Nephron progenitor cell (in vitro differentiated cells): ENCODE measurements at regions not wholly inside any gene's neighbourhood (a gene's known extent, or its start where the extent isn't known, plus 50 kb on each side); places are given as distances from the start of the nearest gene placed in this dataset.

Source experiments
- DNase-seq: peaks from one replicate; pipeline ENCODE4 v3.0.0; 2021
- H3K27ac Mint-ChIP-seq: 2 replicates; pipeline ENCODE4 v1.8.0; 2021; ENCODE audit warnings: mild to moderate bottlenecking, moderate library complexity, mixed read lengths
- H3K27me3 Mint-ChIP-seq: 2 replicates; pipeline ENCODE4 v1.8.0; 2021; ENCODE audit warnings: mild to moderate bottlenecking, low read depth, mixed read lengths; ENCODE audit not compliant: poor library complexity
- H3K36me3 Mint-ChIP-seq: 2 replicates; pipeline ENCODE4 v1.8.0; 2021; ENCODE audit warnings: low read depth, mixed read lengths
- H3K4me1 Mint-ChIP-seq: 2 replicates; pipeline ENCODE4 v1.8.0; 2021; ENCODE audit warnings: mixed read lengths
- H3K4me3 Mint-ChIP-seq: 2 replicates; pipeline ENCODE4 v1.8.0; 2021; ENCODE audit warnings: mild to moderate bottlenecking, moderate library complexity, mixed read lengths
- H3K9me3 Mint-ChIP-seq: 2 replicates; pipeline ENCODE4 v1.8.0; 2021; ENCODE audit warnings: mild to moderate bottlenecking, moderate library complexity, mixed read lengths
- CTCF ChIP-seq: fragments of 200-600 bp; sonication (generic); IDR thresholded peaks from 2 replicates; pipeline ENCODE4 v1.5.0; 2021; ENCODE audit warnings: antibody characterized with exemption

- Mint-ChIP-seq H3K4me3 (no peak overlapping the region), H3K4me1 (peaks cover 7% of the 10 kb centered on the region), H3K9me3 (no peaks in the 10 kb centered on the region), H3K36me3 (no peaks in the 10 kb centered on the region), H3K27me3 (peaks cover 3% of the 10 kb centered on the region), H3K27ac (no peak overlapping the region)
- no peak for DNase-seq
- TF ChIP-seq CTCF: no peak
Observed at GRCh38 chr3:31135546-31135945, 241.1 kb upstream of the GADL1 start.

- no peaks in the 10 kb centered on the region for H3K9me3 Mint-ChIP-seq
- peaks cover 3% of the 10 kb centered on the region for H3K27me3 Mint-ChIP-seq
- H3K4me3 Mint-ChIP-seq: no peak overlapping the region
- peaks cover 7% of the 10 kb centered on the region for H3K4me1 Mint-ChIP-seq
- TF ChIP-seq CTCF: no peak
- DNase-seq: no peak
- no peak overlapping the region for H3K27ac Mint-ChIP-seq
- no peaks in the 10 kb centered on the region for H3K36me3 Mint-ChIP-seq
Observed at GRCh38 chr3:31137718-31138465, 243.4 kb upstream of the GADL1 start.

GRCh38 chr3:31140470-31140869 is 246.0 kb upstream of the GADL1 start:
- H3K4me1 Mint-ChIP-seq: no peaks in the 10 kb centered on the region
- no peak overlapping the region for H3K27ac Mint-ChIP-seq
- H3K4me3 Mint-ChIP-seq: no peak overlapping the region
- peaks cover 3% of the 10 kb centered on the region for H3K27me3 Mint-ChIP-seq
- no peak for DNase-seq
- no peaks in the 10 kb centered on the region for H3K36me3 Mint-ChIP-seq
- no peak for TF ChIP-seq CTCF
- no peaks in the 10 kb centered on the region for H3K9me3 Mint-ChIP-seq

- peaks cover under 1% of the 10 kb centered on the region for H3K27me3 Mint-ChIP-seq
- H3K4me1 Mint-ChIP-seq: no peaks in the 10 kb centered on the region
- TF ChIP-seq CTCF: no peak
- DNase-seq: no peak
- H3K36me3 Mint-ChIP-seq: no peaks in the 10 kb centered on the region
- H3K9me3 Mint-ChIP-seq: peaks cover 11% of the 10 kb centered on the region
- no peak overlapping the region for H3K4me3 Mint-ChIP-seq
- H3K27ac Mint-ChIP-seq: no peak overlapping the region
Observed at GRCh38 chr3:31142139-31142538, 247.7 kb upstream of the GADL1 start.

- TF ChIP-seq CTCF: no peak
- H3K27ac Mint-ChIP-seq: no peak overlapping the region
- H3K36me3 Mint-ChIP-seq: no peaks in the 10 kb centered on the region
- H3K9me3 Mint-ChIP-seq: peaks cover 15% of the 10 kb centered on the region
- no peaks in the 10 kb centered on the region for H3K27me3 Mint-ChIP-seq
- H3K4me3 Mint-ChIP-seq: no peak overlapping the region
- no peaks in the 10 kb centered on the region for H3K4me1 Mint-ChIP-seq
- DNase-seq: no peak
Observed at GRCh38 chr3:31142543-31142942, 248.1 kb upstream of the GADL1 start.

GRCh38 chr3:31145062-31145461 is 250.6 kb upstream of the GADL1 start:
- TF ChIP-seq CTCF: no peak
- H3K27ac Mint-ChIP-seq: no peak overlapping the region
- H3K4me1 Mint-ChIP-seq: no peaks in the 10 kb centered on the region
- no peaks in the 10 kb centered on the region for H3K27me3 Mint-ChIP-seq
- H3K36me3 Mint-ChIP-seq: peaks cover 8% of the 10 kb centered on the region
- peaks cover 32% of the 10 kb centered on the region for H3K9me3 Mint-ChIP-seq
- no peak overlapping the region for H3K4me3 Mint-ChIP-seq
- no peak for DNase-seq
